A673 (cell line): ENCODE measurements at regions not wholly inside any gene's neighbourhood (a gene's known extent, or its start where the extent isn't known, plus 50 kb on each side); places are given as distances from the start of the nearest gene placed in this dataset.

ENCODE experiments used
- CTCF ChIP-seq: fragments of 300-800, 200-600 bp; sonication (generic); conservative IDR thresholded peaks from 2 replicates; pipeline ENCODE4 v1.5.1; 2017; ENCODE audit warnings: low read depth, mild to moderate bottlenecking, antibody characterized with exemption, low read length, moderate library complexity, mixed read lengths
- EZH2 ChIP-seq: fragments of 200-600 bp; sonication (generic); IDR thresholded peaks from 2 replicates; pipeline ENCODE4 v1.6.1; 2017; ENCODE audit warnings: borderline replicate concordance, low read depth, mild to moderate bottlenecking, mixed read lengths, antibody characterized with exemption, low read length; ENCODE audit not compliant: poor library complexity, severe bottlenecking

- no peak for TF ChIP-seq CTCF
- TF ChIP-seq EZH2 = no peak
Measured at GRCh38 chr5:29780401-29780800, 1413.1 kb upstream of the CDH6 start.
